ENCODE measurements at regions not wholly inside any gene's neighbourhood (a gene's known extent, or its start where the extent isn't known, plus 50 kb on each side); places are given as distances from the start of the nearest gene placed in this dataset.
"Not testable (repeated sequence)": the region's sequence is repeated elsewhere in the genome, so short reads cannot be mapped to it uniquely, and the experiment has no call there.

DNA sequence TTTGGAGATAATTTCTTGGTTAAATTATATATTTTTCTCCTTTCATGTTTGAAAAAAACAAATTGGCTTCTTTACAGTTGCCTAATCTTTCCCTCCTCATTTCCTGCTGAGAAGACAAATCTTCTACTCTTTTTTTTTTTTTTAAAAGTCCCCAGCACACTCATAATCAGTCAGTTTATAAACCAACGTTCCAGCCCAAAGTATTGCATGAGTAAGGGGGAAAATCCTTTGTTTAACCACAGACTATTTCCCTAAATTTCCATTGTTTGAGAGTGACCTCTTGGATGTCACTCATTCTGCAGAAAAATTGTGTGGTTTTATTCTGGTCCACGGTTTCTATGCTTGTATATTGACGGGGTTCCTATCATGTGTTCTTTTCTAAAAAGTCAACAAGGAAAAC lies 55.1 kb upstream of the TLR4 start:
- no peak for DNase-seq (ENCODE audit: low read depth in 2 of 2)

DNA sequence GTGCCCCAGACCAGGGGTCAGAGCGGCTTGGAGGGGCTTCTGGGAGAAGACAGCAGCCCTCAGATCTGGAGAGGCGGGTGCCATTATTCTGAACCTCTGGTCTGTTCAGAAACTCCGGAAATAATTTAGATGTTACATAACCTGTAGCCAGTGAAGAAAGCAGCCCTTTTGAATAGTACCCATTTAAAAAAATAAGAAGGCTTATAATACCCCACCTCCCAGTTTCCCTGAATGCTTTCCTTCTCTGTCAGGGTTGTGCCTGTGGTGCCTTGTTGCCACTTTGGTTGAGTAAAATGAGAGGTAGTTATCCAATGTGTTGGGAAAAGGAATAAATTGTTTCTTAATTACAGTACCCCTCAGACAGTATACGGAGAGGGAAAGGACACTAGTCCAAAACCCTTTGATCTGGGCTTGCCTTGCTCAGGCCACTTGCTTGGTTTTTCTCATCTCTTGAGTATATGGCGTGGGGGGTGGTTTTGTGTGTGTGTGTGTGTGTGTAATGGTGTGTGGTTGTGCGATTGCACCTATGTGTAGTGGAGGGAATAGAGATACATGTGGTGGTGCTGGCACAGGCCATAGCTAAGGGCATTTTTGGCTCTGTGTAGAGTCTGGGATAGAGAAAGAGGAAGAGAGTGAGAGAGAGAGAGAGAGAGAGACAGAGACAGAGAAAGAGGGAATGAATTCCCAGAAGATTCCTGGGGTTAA lies 59.1 kb upstream of the TLR4 start:
- DNase-seq (ENCODE audit: low read depth in 2 of 2) = no peak

DNA sequence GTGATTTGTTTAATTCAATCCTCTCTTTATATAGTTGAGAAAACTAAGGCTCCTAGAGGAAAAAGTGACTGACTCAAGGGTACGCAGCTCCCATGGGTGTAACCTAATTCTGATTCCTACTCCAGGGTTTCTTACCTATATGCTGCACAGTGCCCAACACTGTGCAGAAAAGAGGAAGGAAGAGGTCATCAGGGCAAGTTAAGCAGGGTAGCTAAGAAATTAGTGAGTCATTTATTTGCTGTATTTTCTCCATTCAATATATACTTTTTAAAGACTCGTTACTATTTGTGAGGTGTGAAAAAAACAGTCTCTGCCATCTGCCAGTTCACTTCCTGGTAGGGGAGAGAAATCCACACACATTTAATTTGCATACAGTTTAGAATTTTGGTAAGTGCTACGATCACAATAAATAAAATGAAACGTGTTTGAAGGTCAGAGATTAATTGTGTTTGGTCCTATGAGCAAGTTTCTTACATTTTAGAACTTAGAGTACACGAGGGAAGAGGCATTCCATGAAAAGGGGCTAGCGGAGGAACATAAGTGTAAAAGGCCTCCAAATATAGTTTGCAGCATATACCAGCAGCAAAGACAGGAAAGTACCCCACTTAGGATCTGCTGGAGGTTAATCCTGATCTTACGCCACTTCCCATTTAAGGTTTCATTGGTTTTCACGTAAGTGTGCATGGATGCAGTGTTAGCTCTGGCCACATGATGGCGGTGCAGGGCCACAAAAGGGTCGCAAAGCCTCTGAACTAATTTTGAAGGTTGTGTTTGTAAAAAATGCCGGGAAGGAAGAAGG lies 59.9 kb upstream of the TLR4 start:
- peak; percentile 26 to 41 for DNase-seq (ENCODE audit: low read depth in 2 of 2)

DNA sequence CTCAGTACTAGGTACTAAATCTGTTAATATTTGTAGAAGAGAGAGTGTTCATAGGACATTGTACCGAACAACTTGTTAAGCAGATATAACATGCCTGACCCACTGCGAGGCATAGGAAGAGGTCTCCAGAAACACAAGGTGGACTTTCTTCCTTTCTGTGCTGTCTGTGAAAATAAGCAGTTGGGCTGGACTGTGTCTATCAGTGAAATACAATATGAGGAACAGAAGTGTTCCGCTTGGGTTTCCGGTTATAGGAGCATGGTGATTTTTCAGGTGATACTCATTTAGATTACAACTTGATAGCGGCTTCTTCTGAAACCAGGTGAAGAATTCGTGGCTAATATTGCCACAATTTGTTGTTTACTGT lies 60.9 kb upstream of the TLR4 start:
- no peak for DNase-seq (ENCODE audit: low read depth in 2 of 2)

DNA sequence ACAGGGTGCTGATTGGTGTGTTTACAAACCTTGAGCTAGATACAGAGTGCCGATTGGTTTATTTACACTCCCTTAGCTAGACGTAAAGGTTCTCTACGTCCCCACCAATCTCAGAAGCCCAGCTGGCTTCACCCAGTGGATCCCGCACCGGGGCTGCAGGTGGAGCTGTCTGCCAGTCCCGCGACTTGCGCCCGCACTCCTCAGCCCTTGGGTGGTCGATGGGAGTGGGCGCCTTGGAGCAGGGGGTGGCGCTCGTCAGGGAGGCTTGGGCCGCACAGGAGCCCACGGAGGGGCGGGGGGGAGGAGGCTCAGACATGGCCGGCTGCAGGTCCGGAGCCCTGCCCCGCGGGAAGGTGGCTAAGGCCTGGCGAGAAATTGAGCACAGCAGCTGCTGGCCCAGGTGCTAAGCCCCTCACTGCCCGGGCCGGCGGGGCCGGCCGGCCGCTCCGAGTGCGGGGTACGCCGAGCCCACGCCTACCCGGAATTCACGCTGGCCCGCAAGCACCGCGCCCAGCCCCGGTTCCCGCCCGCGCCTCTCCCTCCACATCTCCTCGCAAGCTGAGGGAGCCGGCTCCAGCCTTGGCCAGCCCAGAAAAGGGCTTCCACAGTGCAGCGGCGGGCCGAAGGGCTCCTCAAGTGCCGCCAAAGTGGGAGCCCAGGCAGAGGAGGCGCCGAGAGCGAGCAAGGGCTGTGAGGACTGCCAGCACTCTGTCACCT lies 61.5 kb upstream of the TLR4 start:
- not testable (repeated sequence) for DNase-seq (ENCODE audit: low read depth in 2 of 2)

DNA sequence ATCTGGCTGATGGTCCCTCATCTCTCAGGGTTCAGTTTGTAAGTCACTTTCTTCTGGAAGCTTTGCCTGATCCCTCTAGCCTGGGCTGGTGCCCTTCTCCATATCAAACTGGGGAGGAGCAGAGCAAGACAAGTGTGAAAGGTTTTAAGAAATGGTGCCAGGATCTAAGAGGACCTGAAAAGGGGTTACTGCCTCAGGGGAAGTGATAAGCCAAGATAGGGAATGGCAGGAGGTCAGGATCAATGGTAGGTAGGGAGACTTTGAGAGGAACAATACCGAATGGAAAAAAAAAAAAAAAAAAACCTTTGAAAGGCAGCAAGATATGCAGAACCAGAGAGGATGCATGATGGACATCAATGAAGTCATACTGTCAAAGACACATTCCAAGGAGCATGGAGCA lies 67.5 kb upstream of the TLR4 start:
- DNase-seq (ENCODE audit: low read depth in 2 of 2) = no peak

DNA sequence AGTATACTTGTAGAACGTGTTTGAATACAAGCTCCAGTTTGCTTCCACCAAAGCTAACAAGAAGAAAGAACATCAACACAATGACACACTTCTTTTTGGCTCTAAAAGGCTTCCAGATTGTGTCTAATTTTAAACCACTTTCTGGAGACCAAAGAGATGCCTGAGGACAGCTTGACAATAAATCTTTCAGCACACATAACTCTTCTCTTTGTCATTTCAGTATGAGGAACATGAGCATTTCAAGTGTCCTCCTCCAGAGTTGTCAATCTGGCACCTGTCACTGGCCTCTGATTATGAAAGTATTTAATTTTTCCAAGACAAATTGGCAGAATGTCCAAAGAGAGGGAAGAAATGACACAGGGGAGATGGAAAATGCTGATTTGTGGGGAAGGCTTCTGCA lies 79.0 kb upstream of the TLR4 start:
- DNase-seq (ENCODE audit: low read depth in 2 of 2) = no peak

DNA sequence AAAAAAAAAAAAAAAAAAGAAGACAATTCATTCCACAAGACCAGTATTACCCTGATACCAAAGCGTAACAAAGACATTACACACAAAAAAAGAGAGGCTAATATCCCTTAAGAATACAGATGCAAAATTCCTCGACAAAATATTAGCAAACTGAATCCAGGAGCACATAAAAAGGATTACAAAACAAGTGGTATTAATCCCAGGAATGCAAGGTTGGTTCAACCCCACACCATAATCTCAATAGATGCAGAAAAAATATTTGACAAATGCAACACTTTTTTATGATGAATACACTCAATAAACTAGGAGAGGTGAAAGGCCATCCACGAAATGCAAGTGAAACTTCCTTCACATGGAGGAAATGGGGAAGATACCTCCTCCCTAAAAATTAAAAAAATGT lies 80.1 kb upstream of the TLR4 start:
- DNase-seq (ENCODE audit: low read depth in 2 of 2) = no peak

DNA sequence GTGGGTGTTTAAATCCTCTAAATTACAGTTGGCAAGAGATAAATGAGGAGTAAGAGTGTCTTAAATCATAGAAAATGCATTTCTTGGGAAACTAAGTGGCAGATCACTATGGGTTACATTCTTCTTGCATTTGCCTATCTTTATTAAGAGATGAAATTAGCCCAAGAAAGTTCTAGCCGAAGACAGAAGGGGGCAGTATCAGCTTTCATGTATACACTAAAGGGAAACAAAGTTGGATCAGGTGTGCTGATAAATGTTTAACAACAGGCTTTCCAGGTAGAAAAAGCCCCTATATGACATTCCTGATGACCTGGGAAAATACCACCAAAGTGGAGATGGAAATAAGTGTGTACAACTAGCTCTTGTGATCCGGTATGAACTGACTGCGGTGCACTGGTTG lies 81.9 kb upstream of the TLR4 start:
- DNase-seq (ENCODE audit: low read depth in 2 of 2) = no peak

DNA sequence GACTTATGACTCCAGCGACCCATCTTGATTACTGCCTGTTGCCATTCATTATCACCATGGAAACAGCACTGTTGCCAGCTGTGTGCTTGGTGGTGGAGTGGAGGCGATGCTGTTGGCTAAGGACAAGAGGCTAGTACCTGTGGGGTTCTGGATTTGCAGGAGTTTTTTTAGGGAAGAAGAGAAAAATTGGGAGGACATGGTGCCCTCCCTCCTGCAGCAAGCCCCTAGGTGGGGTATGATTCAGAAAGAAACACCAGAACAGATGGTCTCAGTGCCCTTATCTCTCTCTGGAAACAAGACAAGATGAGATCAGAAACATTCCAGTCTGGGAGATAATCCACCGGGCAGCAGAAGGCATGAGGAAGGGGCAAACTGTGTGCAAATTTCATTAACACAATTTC lies 87.8 kb upstream of the TLR4 start:
- no peak for DNase-seq (ENCODE audit: low read depth in 2 of 2)

DNA sequence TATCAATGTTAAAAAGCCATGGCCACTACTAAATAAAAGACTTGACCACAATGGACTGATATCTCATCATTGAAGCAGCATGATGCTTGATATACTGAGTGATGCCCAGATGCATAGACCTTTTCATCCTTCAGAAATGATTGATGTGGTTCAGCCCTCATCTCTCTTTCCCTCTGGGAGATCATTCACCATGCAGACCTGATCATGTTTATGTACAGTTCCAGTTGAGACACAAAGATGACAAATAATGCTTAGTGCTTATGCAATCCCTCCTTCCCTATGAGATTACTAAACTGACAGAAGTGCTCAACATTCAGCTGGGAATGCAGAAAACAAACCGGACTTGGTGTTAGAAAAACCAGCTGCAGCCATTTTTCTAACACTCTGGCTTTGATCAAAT lies 91.9 kb upstream of the TLR4 start:
- DNase-seq (ENCODE audit: low read depth in 2 of 2) = no peak

DNA sequence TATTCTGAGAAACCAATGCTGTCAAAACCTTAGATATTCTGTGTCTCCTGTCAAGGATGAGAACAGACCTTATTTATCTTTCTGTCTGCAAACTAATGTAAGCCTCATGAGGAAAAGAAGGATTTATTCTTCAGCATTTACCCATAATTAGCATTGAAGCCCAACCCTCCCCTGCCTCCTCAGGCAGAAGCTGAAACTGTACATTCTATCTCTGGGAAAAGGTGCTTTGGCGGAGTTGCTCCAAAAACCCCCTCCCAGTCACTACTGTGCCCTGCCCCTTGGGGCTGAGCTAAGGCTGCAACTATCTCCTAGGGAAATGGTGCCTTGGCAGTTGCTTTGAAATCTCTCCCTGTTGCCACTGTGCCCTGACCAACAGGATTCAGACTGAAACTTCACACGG lies 106.2 kb upstream of the TLR4 start:
- DNase-seq (ENCODE audit: low read depth in 2 of 2) = no peak

DNA sequence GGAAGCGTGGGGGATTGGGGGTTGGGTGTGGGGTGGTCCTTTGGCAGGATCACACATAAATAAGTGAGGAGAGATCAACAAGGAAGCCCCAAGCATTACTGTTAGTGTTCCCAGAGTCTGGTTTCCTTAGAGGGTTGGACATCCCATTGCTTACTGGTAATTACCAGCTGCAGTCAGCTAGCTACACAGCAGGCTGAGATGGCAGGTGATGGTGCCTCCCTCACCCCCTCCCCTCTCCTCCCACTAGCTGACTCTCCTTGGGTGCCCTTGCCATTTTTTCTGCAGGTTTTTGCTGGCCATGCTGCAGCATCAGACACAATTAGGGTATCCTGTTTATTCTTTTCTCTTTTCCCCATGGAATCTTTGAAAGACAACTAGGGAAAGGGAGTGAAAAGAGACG lies 107.5 kb upstream of the TLR4 start:
- DNase-seq (ENCODE audit: low read depth in 2 of 2) = no peak

DNA sequence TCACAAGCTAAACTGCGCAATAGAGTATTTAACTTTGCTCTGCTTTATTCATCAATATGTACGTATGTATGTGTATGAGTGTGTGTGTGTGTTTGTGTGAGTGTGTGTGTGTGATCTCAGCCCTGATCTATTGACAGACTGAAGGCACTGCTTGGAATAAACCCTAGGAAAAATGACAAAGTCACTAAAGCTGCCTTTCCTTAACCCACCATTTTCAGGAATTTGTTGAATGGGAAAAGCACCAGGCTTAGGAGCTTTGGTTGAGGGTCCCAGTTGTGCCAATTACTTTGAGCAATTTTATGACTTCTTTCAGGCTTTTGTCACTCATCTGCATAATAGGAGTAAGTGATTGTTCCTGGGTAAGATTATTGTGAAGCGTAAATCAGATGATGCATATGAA lies 108.6 kb upstream of the TLR4 start:
- DNase-seq (ENCODE audit: low read depth in 2 of 2) = no peak

DNA sequence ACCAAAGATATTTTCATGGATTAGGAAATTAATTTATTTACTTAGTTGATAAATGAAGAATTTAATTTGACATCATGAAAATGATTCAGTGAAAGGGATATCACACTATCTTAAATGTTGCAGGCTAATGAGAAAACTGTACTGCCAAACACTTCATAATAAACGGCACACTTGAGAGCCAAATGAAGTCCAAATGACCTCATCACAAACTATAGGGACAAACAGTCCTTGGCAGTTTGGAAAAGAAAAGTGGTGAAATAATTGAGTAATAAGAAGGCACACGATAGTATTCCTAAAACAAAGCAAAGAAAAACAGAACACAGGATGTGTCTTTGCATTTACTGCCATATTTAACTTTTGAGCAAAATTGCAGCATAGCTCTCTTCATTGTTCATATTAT lies 116.9 kb upstream of the TLR4 start:
- DNase-seq (ENCODE audit: low read depth in 2 of 2) = no peak

DNA sequence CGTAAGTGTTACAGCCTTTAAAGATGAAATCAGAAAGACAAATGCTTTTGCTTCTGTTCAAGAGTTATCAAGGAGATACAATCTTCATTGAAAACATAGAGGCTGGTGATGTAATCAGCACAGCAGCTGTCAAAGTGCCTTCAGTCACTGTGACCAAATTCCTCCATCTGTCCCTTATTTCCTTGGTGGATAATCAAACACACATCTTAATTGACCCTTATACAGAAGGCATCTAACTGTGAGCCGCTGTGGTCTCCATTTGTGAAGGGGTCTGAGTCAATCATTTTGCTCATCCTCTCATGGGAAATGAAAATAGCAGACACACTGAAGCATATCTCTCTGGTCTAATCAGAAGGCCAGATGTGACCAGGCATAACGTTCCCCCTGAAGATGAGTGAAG lies 130.1 kb upstream of the TLR4 start:
- DNase-seq (ENCODE audit: low read depth in 2 of 2) = no peak

DNA sequence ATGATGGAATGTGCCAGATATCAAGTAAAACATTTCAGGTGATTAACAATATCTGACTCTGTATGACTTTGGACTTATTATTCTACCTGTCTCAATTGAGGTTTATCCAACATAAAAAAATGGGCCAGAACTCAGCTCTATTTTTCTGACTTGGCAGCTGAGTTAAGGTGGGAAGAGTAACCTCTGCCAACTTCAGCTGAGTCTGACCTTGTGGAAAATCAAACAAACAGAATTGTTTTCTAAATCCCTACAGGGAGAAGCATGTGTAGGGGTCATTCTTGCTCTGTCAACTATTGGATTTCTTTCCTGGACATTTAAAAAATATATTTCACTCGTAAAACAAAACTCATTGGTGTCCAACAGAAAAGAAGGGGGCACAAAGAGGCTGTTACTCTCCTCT lies 139.4 kb upstream of the TLR4 start:
- no peak for DNase-seq (ENCODE audit: low read depth in 2 of 2)

DNA sequence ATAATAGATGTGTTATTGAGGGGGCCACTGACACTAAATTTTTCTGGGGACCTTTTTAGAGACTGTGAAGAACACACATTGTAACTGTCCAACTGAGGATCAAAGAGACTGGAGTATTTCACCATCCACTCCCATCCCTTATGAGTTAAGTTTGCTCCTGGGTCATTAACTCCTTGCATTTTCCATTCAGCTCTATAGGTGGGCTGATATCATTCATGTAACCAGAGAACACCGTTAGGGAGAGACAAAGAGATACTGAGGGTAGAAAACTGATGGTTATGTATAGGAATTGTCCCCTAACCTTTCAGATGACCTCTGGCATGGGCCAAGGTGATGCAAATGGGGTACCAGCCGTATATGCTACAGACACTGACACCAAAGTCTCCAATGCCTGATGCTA lies 142.4 kb upstream of the TLR4 start:
- no peak for DNase-seq (ENCODE audit: low read depth in 2 of 2)

DNA sequence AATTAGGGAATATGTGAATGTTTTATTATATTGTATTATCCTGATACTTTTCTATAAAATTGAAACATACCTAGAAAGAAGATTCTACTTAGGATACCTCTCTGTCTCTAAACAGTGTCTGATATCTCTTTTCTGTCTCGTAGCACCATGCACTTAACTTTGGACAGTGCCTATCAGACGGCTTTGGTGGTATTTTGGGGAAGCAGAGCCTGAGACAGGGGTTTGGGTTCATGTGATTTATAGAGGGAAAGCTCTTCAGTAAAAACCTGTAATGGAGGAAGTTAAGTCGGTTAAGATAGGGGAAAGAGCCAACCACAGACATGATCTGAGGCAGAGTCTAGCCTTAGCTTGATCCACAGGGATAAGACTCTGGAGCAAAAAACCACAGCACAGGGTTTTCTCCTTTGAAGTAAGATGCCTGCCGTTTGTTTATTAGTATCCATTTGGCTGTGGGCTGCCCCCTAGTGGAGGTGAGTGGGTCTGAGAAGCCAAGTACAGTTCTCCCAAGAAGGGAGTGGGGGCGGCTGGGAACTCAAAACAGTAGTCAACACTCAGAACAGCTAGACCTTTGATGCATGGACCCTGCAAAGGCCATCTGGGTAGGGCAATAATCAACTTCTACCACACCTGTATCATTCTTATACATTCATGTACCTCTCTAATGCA lies 141.2 kb upstream of the ASTN2 start:
- DNase-seq (ENCODE audit: low read depth in 2 of 2) = peak; percentile 6 to 24

DNA sequence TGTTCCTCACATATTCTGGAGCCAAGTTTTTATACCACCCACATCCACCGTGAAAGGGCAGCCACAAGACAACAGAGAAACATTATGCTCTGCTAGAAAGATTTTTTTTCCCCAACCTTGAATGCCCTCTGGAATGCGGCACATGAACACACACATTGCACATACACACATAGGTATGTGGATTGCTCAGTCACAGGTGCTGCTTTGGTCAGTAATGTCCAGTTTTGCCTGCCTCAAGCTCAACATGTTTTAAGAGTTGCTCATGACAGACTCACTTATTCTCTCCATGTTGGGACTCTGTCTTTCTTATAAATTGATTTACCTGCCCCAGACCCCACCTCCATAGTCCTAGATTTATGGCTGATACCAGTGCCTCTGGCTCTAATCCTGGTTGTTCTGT lies 138.0 kb upstream of the ASTN2 start:
- no peak for DNase-seq (ENCODE audit: low read depth in 2 of 2)

DNA sequence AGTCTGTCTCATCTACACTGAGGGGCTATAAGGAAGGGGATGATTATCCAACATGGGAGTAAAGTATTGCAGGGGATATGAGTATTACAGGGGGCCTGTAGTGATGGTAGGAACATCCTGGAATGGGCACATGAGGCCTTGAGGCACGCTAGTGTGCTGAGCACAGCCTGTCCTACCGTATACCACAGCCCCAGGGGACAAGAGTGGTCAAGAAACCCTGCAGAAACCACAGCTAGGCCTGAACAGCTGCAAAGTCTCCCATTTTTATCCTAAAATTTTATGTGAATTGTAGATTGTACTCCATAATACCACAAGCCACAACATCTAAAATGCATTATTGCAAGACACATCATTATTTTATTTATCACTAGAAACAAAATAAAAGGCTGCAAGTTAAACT lies 136.3 kb upstream of the ASTN2 start:
- no peak for DNase-seq (ENCODE audit: low read depth in 2 of 2)

DNA sequence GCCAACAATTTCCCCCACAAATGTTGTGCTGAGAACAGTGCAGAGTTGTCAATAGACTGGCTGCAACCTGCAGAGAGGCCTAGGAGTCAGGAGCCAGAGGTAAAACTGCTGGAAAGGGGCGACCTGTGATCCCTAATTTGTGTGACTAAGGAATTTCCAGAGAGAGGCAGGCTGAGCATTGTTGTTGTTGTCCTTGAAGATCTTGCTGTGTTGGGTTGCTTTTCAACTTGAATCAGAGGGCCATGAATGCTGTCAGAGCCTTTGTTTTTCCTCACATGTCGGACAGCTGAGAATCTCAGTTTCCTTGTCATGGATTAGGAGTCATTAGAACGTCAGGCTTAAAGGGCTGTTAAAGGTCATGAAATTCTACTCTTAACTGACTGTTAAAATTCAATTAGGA lies 134.6 kb upstream of the ASTN2 start:
- no peak for DNase-seq (ENCODE audit: low read depth in 2 of 2)

DNA sequence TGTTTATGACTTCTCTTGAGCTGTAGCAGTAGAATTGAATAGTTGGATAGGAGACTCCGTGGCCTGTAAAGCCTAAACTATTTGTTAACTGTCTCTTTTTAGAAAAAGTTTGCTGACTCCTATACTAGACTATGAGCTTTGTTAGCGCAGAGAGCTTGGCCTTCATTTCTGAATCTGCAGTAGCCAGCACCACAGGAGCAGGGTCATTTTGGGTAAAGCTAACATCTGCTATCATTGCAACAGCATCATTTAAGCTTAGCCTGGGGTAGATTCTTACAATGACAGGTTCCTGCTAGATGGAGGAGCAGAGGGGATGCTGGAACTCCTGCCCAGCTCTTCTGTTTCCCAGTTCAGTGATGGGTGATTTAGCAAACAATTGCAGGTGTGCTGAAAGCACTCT lies 133.7 kb upstream of the ASTN2 start:
- DNase-seq (ENCODE audit: low read depth in 2 of 2) = no peak
